MM.1S (cell line): ENCODE measurements at regions not wholly inside any gene's neighbourhood (a gene's known extent, or its start where the extent isn't known, plus 50 kb on each side); places are given as distances from the start of the nearest gene placed in this dataset.

ENCODE experiments used
- EZH2 ChIP-seq: fragments of 300-600 bp; sonication (generic); optimal IDR thresholded peaks from 2 replicates; pipeline ENCODE3; 2017; ENCODE audit warnings: low read depth, mild to moderate bottlenecking, antibody characterized with exemption, low read length, mixed read lengths
- TF ChIP-seq, protein P1 (sequence below): fragments of 300-600 bp; sonication (generic); IDR thresholded peaks from 2 replicates; pipeline ENCODE4 v1.5.1; 2016; ENCODE audit warnings: antibody characterized with exemption, low read length, mixed read lengths

DNA sequence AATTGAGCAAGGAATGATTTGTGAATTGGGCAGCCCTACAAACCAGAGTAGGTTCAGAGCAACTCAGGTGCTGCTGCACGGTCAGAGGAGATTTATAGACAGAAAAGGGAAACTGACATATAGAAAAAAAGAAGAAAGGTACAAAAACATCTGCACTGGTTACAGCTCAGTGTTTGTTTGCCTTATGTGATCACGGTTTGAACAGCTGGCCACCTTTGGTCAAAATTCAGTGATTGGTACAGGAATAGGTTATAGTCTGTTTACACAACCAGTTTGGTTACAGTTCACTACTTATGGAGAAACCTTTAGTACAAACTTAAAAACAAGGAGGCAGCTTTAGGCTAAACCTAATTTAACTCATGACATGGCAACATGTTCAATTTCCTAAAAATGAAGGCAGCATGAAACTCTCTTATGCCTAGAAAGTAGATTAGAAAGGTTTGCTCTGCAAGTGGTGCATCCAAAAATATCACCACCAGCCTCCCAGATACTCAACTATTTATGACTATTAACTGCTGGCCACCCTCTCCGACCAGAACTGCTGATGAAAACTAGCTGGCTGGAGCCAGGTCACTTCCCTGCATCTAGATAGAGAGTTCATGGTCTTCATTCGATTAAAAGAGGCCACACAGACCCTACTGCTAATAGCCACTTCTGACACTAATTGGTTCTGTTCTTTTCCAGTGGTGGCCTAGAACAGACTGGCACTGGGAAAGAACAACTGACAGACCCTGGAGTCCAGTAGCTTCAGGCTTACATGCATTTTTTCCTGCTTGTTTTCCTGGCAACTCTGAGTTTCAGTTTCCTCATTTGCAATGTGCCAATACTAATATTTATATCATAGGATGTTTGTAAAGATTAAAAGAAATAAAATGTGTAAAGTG, 548.0 kb downstream of the CCSER2 start:
- TF ChIP-seq, protein P1, sequence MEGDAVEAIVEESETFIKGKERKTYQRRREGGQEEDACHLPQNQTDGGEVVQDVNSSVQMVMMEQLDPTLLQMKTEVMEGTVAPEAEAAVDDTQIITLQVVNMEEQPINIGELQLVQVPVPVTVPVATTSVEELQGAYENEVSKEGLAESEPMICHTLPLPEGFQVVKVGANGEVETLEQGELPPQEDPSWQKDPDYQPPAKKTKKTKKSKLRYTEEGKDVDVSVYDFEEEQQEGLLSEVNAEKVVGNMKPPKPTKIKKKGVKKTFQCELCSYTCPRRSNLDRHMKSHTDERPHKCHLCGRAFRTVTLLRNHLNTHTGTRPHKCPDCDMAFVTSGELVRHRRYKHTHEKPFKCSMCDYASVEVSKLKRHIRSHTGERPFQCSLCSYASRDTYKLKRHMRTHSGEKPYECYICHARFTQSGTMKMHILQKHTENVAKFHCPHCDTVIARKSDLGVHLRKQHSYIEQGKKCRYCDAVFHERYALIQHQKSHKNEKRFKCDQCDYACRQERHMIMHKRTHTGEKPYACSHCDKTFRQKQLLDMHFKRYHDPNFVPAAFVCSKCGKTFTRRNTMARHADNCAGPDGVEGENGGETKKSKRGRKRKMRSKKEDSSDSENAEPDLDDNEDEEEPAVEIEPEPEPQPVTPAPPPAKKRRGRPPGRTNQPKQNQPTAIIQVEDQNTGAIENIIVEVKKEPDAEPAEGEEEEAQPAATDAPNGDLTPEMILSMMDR: no peak
- no peak for TF ChIP-seq EZH2
